ENCODE measurements at regions not wholly inside any gene's neighbourhood (a gene's known extent, or its start where the extent isn't known, plus 50 kb on each side); places are given as distances from the start of the nearest gene placed in this dataset.

DNA sequence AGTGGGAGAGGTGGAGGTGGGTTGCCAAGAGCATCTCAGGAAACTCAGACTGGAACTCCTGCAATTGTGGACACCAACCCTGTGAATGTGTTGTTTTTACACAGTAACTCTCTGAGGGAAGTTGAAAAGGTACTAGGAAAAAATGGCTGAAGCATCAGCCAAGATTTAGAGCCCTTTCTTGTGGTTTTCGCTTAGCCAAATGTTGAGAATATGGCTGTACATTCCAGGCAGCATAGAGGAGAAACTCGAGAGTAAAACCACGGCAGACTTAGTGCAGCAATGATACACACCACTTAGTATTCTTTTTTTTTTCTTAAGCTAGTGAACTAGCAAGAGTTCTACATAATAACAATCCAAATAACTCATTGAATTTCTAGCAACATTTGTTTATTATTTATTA, 309.7 kb upstream of the MTNR1B start:
- no peak for TF ChIP-seq EZH2 (IDR thresholded peaks at IDR 0.05; ENCODE audit: insufficient read depth, poor library complexity, severe bottlenecking)
- no peak for TF ChIP-seq EZH2phosphoT487 (IDR thresholded peaks at IDR 0.05; ENCODE audit: insufficient read depth, low read depth)

Measured in GM23248 (cell line).